H1 (cell line): ENCODE measurements at regions not wholly inside any gene's neighbourhood (a gene's known extent, or its start where the extent isn't known, plus 50 kb on each side); places are given as distances from the start of the nearest gene placed in this dataset.

Experiments
- CTCF ChIA-PET: fragments of 300-600 bp; sonication (Branson Sonifier 250); formaldehyde crosslinking; loops from one replicate; lab custom pipeline; 2021; ENCODE audit not compliant: partially characterized antibody; lab: Charles Lee
- POLR2A ChIA-PET: fragments of 300-600 bp; sonication (Branson Sonifier 250); formaldehyde crosslinking; loops from one replicate; lab custom pipeline; 2021; ENCODE audit warnings: inconsistent platforms; ENCODE audit not compliant: partially characterized antibody; lab: Charles Lee
- DNase-seq, 2 experiments: peaks; one replicate each; pipeline versions ENCODE4 v3.0.0 to v3.0.0-alpha.2; 2010 to 2022; ENCODE audit warnings: low spot score in 2 of 2, low read depth in 1 of 2, mixed read lengths in 1 of 2
- FAIRE-seq: peaks from 2 replicates; lab custom pipeline; 2011; peaks lifted over from hg19 to GRCh38; lab: Jason Lieb, UNC
- H2AFZ ChIP-seq: 2 replicates; pipeline ENCODE4 v1.8.1; 2012; ENCODE audit warnings: low read length, inconsistent platforms
- H2AK5ac ChIP-seq: 2 replicates; pipeline ENCODE4 v1.6.1; 2013; ENCODE audit warnings: low read depth, low read length
- H2BK120ac ChIP-seq: replicated peaks from 2 replicates; pipeline ENCODE3; 2013; ENCODE audit warnings: low read depth, low read length, inconsistent platforms
- H2BK12ac ChIP-seq: 2 replicates; pipeline ENCODE4 v1.6.1; 2013; ENCODE audit warnings: low read depth, low read length
- H2BK15ac ChIP-seq: 2 replicates; pipeline ENCODE4 v1.6.1; 2013; ENCODE audit warnings: low read length
- H2BK20ac ChIP-seq: 2 replicates; pipeline ENCODE4 v1.6.1; 2013; ENCODE audit warnings: low read length
- H2BK5ac ChIP-seq: 2 replicates; pipeline ENCODE4 v1.6.1; 2013; ENCODE audit warnings: low read depth, low read length
- H3K14ac ChIP-seq: 2 replicates; pipeline ENCODE4 v1.6.1; 2013; ENCODE audit warnings: inconsistent platforms; ENCODE audit not compliant: insufficient read length
- H3K18ac ChIP-seq: 2 replicates; pipeline ENCODE4 v1.6.1; 2013; ENCODE audit warnings: low read length; ENCODE audit errors: extremely low read depth
- H3K23ac ChIP-seq: 2 replicates; pipeline ENCODE4 v1.6.1; 2013; ENCODE audit warnings: inconsistent platforms; ENCODE audit not compliant: insufficient read length
- H3K23me2 ChIP-seq: 2 replicates; pipeline ENCODE4 v1.6.1; 2013; ENCODE audit warnings: low read depth, low read length
- H3K27ac ChIP-seq: 2 replicates; pipeline ENCODE4 v1.6.1; 2011; ENCODE audit warnings: low read depth, low read length, inconsistent platforms
- H3K27me3 ChIP-seq, 4 experiments: replicated peaks in 1 of 4; 1 replicate in 1 of 4; 2 replicates in 3 of 4; pipeline versions ENCODE4 v1.6.1 to v1.8.1; 2011 to 2013; ENCODE audit warnings: low read length in 3 of 4, mild to moderate bottlenecking in 3 of 4, inconsistent platforms in 2 of 4, mixed read lengths in 2 of 4, moderate library complexity in 1 of 4; ENCODE audit not compliant: control insufficient read depth in 3 of 4, insufficient read depth in 3 of 4; ENCODE audit errors: extremely low read depth in 1 of 4
- H3K36me3 ChIP-seq, 4 experiments: 2 replicates each; pipeline versions ENCODE4 v1.6.1 to v1.8.1; 2011 to 2013; ENCODE audit warnings: mild to moderate bottlenecking in 4 of 4, low read length in 3 of 4, moderate library complexity in 2 of 4, control low read depth in 1 of 4, inconsistent platforms in 1 of 4; ENCODE audit not compliant: insufficient read depth in 4 of 4, control insufficient read depth in 2 of 4
- H3K4ac ChIP-seq: replicated peaks from 2 replicates; pipeline ENCODE3; 2013; ENCODE audit warnings: low read length, low read depth, mixed read lengths, inconsistent platforms; ENCODE audit not compliant: insufficient read length
- H3K4me1 ChIP-seq, 4 experiments: replicated peaks in 1 of 4; 1 replicate in 1 of 4; 2 replicates in 3 of 4; pipeline versions ENCODE4 v1.6.1 to v1.8.1; 2011 to 2013; ENCODE audit warnings: low read length in 3 of 4, inconsistent platforms in 2 of 4, mixed read lengths in 1 of 4; ENCODE audit not compliant: insufficient read depth in 4 of 4, control insufficient read depth in 3 of 4
- H3K4me2 ChIP-seq, 2 experiments: 2 replicates each; pipeline versions ENCODE4 v1.6.1 to v1.8.1; 2011 to 2013; ENCODE audit warnings: low read depth in 2 of 2, low read length in 2 of 2, control low read depth in 1 of 2, inconsistent platforms in 1 of 2, mild to moderate bottlenecking in 1 of 2; ENCODE audit not compliant: insufficient read depth in 1 of 2
- H3K4me3 ChIP-seq, 4 experiments: fragments of 200-600, 300-600 bp in 1 of 4; sonication (generic), shearing (Covaris generic), sonication (Bioruptor Twin) in 1 of 4; 2 replicates each; pipeline versions ENCODE4 v1.5.1 to v1.8.1; 2011 to 2016; ENCODE audit warnings: low read length in 4 of 4, low read depth in 3 of 4, control low read depth in 2 of 4, inconsistent platforms in 2 of 4, mild to moderate bottlenecking in 2 of 4, mixed read lengths in 1 of 4, moderate library complexity in 1 of 4; ENCODE audit not compliant: insufficient read depth in 2 of 4; ENCODE audit errors: extremely low read depth in 1 of 4
- H3K56ac ChIP-seq: replicated peaks from 2 replicates; pipeline ENCODE3; 2013; ENCODE audit warnings: low read depth, mild to moderate bottlenecking, mixed read lengths, low read length, inconsistent platforms; ENCODE audit not compliant: insufficient read length
- H3K79me1 ChIP-seq: 2 replicates; pipeline ENCODE4 v1.6.1; 2013; ENCODE audit warnings: low read depth, low read length, control low read depth
- H3K79me2 ChIP-seq, 2 experiments: 2 replicates each; pipeline versions ENCODE4 v1.6.1 to v1.8.1; 2012 to 2013; ENCODE audit warnings: low read length in 2 of 2, mild to moderate bottlenecking in 2 of 2, inconsistent platforms in 1 of 2; ENCODE audit not compliant: insufficient read depth in 2 of 2, control insufficient read depth in 1 of 2
- H3K9ac ChIP-seq, 4 experiments: replicated peaks in 1 of 4; 1 replicate in 1 of 4; 2 replicates in 3 of 4; pipeline versions ENCODE4 v1.6.1 to v1.8.1; 2011 to 2013; ENCODE audit warnings: low read depth in 3 of 4, low read length in 3 of 4, control low read depth in 2 of 4, mild to moderate bottlenecking in 2 of 4, moderate library complexity in 2 of 4, inconsistent platforms in 1 of 4; ENCODE audit errors: extremely low read depth in 1 of 4
- H3K9me3 ChIP-seq, 2 experiments: 2 replicates each; pipeline versions ENCODE4 v1.6.1 to v1.8.1; 2012 to 2013; ENCODE audit warnings: mild to moderate bottlenecking in 2 of 2, moderate library complexity in 2 of 2, control low read depth in 1 of 2, inconsistent platforms in 1 of 2, low read depth in 1 of 2, low read length in 1 of 2, mixed read lengths in 1 of 2; ENCODE audit not compliant: insufficient read depth in 2 of 2
- H4K20me1 ChIP-seq, 2 experiments: replicated peaks in 1 of 2; 2 replicates each; pipeline versions ENCODE3 to v1.8.1; 2011 to 2013; ENCODE audit warnings: inconsistent platforms in 2 of 2, low read length in 2 of 2, mild to moderate bottlenecking in 1 of 2; ENCODE audit not compliant: insufficient read depth in 2 of 2, control insufficient read depth in 1 of 2
- H4K5ac ChIP-seq: 2 replicates; pipeline ENCODE4 v1.6.1; 2013; ENCODE audit warnings: low read length, low read depth, mixed read lengths, inconsistent platforms; ENCODE audit not compliant: insufficient read length
- H4K8ac ChIP-seq: 2 replicates; pipeline ENCODE4 v1.8.0; 2013; ENCODE audit warnings: mild to moderate bottlenecking, moderate library complexity, low read length, inconsistent platforms; ENCODE audit not compliant: insufficient read depth; ENCODE audit errors: extremely low read depth
- H4K91ac ChIP-seq: replicated peaks from 2 replicates; pipeline ENCODE3; 2013; ENCODE audit warnings: low read length, mixed read lengths, inconsistent platforms; ENCODE audit not compliant: insufficient read length
- ATF2 ChIP-seq: IDR thresholded peaks from 2 replicates; pipeline ENCODE4 v1.6.1; 2012; ENCODE audit warnings: low read length, inconsistent platforms
- ATF3 ChIP-seq: IDR thresholded peaks from 2 replicates; pipeline ENCODE4 v1.6.1; 2011; ENCODE audit warnings: low read depth, mild to moderate bottlenecking, low read length; ENCODE audit not compliant: insufficient read depth
- BACH1 ChIP-seq: IDR thresholded peaks from 2 replicates; pipeline ENCODE4 v1.6.1; 2012; ENCODE audit warnings: low read length, improper control_type of control experiment
- GABPA ChIP-seq: IDR thresholded peaks from 2 replicates; pipeline ENCODE4 v1.6.1; 2011; ENCODE audit warnings: mild to moderate bottlenecking, low read length, moderate library complexity, borderline replicate concordance; ENCODE audit not compliant: insufficient read depth
- GTF2F1 ChIP-seq: IDR thresholded peaks from 2 replicates; pipeline ENCODE4 v1.6.1; 2012; ENCODE audit warnings: low read depth, low read length, improper control_type of control experiment, borderline replicate concordance
- SP2 ChIP-seq: IDR thresholded peaks from 2 replicates; pipeline ENCODE4 v1.6.1; 2012; ENCODE audit warnings: mild to moderate bottlenecking, low read length, inconsistent platforms
- SUZ12 ChIP-seq: fragments of 200-600 bp; sonication (generic); IDR thresholded peaks from 2 replicates; pipeline ENCODE4 v1.6.1; 2012; ENCODE audit warnings: mild to moderate bottlenecking, inconsistent platforms, low read length, moderate library complexity, mixed read lengths
- WGBS, 2 experiments: shearing (Covaris generic) in 1 of 2; methylation state at CpG; one replicate each; pipeline versions ENCODE4 v1.1.6 to v1.1.7; 2013 to 2015; ENCODE audit warnings: low lambda C conversion rate in 2 of 2, mixed read lengths in 2 of 2, inconsistent platforms in 1 of 2, low coverage in 1 of 2, missing lambda C conversion rate in 1 of 2; ENCODE audit not compliant: insufficient replicate concordance in 2 of 2, insufficient coverage in 1 of 2, insufficient read length in 1 of 2; ENCODE audit errors: extremely low coverage in 1 of 2, missing lambda C conversion rate in 1 of 2; 5-methylcytosine and 5-hydroxymethylcytosine counted together

GRCh38 chr18:44156126-44156525, 524.6 kb upstream of the SETBP1 start:
- no peak overlapping the region for H3K18ac ChIP-seq
- H4K5ac ChIP-seq = no peak overlapping the region
- H3K79me2 ChIP-seq = no peaks in the 10 kb centered on the region
- H3K4me3 ChIP-seq = no peak overlapping the region
- H3K79me1 ChIP-seq = no peaks in the 10 kb centered on the region
- H3K56ac ChIP-seq = no peak overlapping the region
- no peaks in the 10 kb centered on the region for H3K9me3 ChIP-seq
- POLR2A ChIA-PET = no interaction called here
- no peak overlapping the region for H3K27ac ChIP-seq
- WGBS, 2 experiments = 90% methylated on average over 3 of the region's 3 CpGs; no CpG with 5 or more reads in 1 of the 2 experiments
- no peak for DNase-seq
- H3K4ac ChIP-seq = no peak overlapping the region
- no peak for FAIRE-seq
- TF ChIP-seq ATF2 = no peak
- no peak for TF ChIP-seq GABPA
- TF ChIP-seq GTF2F1 = no peak
- TF ChIP-seq SP2 = no peak
- no peak for TF ChIP-seq BACH1
- no peak for TF ChIP-seq SUZ12
- TF ChIP-seq ATF3 = no peak
- H4K8ac ChIP-seq = no peak overlapping the region
- no peak overlapping the region for H2BK5ac ChIP-seq
- no peaks in the 10 kb centered on the region for H3K4me1 ChIP-seq
- no peak overlapping the region for H3K9ac ChIP-seq
- peaks cover 0 to 1% (median 0%) of the 10 kb centered on the region in 4 experiments; a peak in 1 of 7 replicates for H3K27me3 ChIP-seq
- no peak overlapping the region for H2BK12ac ChIP-seq
- H3K36me3 ChIP-seq = no peaks in the 10 kb centered on the region
- H3K14ac ChIP-seq = no peak overlapping the region
- H2BK120ac ChIP-seq = no peak overlapping the region
- H4K91ac ChIP-seq = no peak overlapping the region
- no peak overlapping the region for H2AFZ ChIP-seq
- H3K4me2 ChIP-seq = no peak overlapping the region
- H4K20me1 ChIP-seq = no peaks in the 10 kb centered on the region
- no peak overlapping the region for H3K23ac ChIP-seq
- no peak overlapping the region for H2AK5ac ChIP-seq
- no peak overlapping the region for H2BK15ac ChIP-seq
- H2BK20ac ChIP-seq = no peak overlapping the region
- CTCF ChIA-PET = interaction anchor here (1.2 kb wide), 1 partner anchor 28 kb away, joined by 4 read pairs; no protein-coding TSS in a partner anchor
- H3K23me2 ChIP-seq = no peaks in the 10 kb centered on the region
